ENCODE measurements at regions not wholly inside any gene's neighbourhood (a gene's known extent, or its start where the extent isn't known, plus 50 kb on each side); places are given as distances from the start of the nearest gene placed in this dataset.
A peak's percentile ranks its signal among the peaks of the same experiment; 100 is the strongest.

DNA sequence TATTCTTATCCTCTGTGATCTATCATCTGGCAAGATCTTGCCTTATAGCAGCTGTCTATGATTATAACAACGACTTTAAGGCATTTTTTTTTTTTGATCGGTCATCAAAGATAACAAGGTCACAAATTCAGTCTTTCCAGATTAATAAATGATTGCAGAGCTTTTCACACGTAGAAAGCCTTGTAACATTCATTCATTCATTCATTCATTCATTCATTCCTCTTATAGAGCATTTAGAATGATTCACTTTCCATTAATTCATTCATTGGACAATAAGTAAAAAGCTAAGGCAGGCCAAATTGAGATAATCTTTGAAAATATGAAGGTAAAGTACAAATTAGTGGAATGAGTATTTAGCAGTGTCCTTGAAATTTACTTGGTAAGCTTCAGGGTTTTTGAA lies 223.7 kb downstream of the NUP35 start:
- Mint-ChIP-seq H3K4me3 (no peak overlapping the region), H3K4me1 (no peaks in the 10 kb centered on the region), H3K27me3 (ENCODE audit: low read depth) (no peaks in the 10 kb centered on the region), H3K27ac (ENCODE audit: unreplicated experiment) (no peak overlapping the region), H3K36me3 (ENCODE audit: low read depth) (no peaks in the 10 kb centered on the region), H3K9me3 (no peaks in the 10 kb centered on the region)
- DNase-seq (ENCODE audit: low read depth, low spot score) = no peak
- TF ChIP-seq, protein P1, sequence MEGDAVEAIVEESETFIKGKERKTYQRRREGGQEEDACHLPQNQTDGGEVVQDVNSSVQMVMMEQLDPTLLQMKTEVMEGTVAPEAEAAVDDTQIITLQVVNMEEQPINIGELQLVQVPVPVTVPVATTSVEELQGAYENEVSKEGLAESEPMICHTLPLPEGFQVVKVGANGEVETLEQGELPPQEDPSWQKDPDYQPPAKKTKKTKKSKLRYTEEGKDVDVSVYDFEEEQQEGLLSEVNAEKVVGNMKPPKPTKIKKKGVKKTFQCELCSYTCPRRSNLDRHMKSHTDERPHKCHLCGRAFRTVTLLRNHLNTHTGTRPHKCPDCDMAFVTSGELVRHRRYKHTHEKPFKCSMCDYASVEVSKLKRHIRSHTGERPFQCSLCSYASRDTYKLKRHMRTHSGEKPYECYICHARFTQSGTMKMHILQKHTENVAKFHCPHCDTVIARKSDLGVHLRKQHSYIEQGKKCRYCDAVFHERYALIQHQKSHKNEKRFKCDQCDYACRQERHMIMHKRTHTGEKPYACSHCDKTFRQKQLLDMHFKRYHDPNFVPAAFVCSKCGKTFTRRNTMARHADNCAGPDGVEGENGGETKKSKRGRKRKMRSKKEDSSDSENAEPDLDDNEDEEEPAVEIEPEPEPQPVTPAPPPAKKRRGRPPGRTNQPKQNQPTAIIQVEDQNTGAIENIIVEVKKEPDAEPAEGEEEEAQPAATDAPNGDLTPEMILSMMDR (conservative IDR thresholded peaks at IDR 0.05) = no peak

DNA sequence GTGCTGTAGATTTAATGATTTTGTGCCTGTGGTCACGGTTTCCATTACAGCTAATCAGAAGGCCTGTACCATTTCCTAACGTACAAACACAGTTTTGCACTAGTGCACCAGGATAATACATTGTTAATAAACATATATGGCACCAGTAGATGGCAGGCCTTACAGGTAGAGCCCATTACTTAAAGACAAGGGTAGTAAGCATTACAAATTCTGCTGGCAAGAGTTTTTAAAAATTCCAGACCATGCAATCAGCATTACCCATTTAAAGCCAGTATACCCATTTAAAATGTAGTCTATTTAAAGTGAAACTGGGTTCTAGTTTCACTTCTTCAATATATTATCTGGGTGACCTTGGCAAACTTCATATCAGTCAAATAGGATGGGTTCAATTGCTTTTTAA lies 224.2 kb downstream of the NUP35 start:
- Mint-ChIP-seq H3K9me3 (no peaks in the 10 kb centered on the region), H3K27ac (ENCODE audit: unreplicated experiment) (no peak overlapping the region), H3K4me1 (no peaks in the 10 kb centered on the region), H3K27me3 (ENCODE audit: low read depth) (no peaks in the 10 kb centered on the region), H3K4me3 (no peak overlapping the region), H3K36me3 (ENCODE audit: low read depth) (no peaks in the 10 kb centered on the region)
- DNase-seq (ENCODE audit: low read depth, low spot score) = no peak
- TF ChIP-seq, protein P1 (conservative IDR thresholded peaks at IDR 0.05) = no peak

DNA sequence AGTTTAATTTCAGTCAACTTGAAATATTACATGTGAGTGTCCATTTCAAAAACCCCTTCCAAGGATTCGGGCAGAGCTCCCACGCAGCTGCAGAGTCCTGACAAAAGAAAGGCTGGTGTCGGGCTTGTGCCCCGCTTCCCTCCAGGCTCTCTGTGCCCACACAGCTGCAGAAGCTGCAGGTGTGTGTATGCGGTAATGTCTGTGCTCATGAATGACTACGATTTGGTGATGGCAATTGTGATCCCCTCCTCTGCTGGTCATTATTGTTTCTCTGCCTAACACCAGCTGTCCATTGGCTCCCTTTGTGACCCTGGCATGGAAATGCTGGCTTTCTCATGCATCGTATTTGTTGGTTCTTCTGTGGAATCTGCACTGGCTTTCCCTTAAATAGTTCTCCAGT lies 224.8 kb downstream of the NUP35 start:
- no peak for DNase-seq (ENCODE audit: low read depth, low spot score)
- H3K27ac Mint-ChIP-seq (ENCODE audit: unreplicated experiment) = no peak overlapping the region
- no peak overlapping the region for H3K4me3 Mint-ChIP-seq

DNA sequence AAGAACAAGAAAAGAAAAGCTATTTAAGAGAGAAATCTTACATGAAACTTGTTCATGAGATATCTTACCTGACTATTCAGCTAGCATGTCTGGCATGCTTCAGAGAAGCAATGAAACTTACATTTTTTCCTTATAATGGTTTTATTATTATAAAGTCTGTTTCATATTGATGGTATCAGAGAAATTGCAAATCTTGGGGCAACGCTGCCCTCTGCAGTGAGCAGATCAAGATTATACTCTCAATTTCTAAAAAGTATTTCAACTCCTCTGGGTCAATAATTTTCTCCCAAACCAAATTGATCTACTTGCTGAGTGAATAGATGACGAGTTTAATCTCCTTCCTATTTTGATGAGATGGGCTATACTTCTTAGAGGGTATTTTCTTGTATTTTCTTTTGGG lies 235.6 kb downstream of the NUP35 start:
- H3K4me3 Mint-ChIP-seq = no peak overlapping the region
- TF ChIP-seq, protein P1 (conservative IDR thresholded peaks at IDR 0.05) = peak; percentile 12

More for the DNA sequence above, 224.8 kb downstream of the NUP35 start:
- H3K4me1 Mint-ChIP-seq = no peaks in the 10 kb centered on the region
- no peaks in the 10 kb centered on the region for H3K27me3 Mint-ChIP-seq (ENCODE audit: low read depth)
- H3K36me3 Mint-ChIP-seq (ENCODE audit: low read depth) = no peaks in the 10 kb centered on the region
- H3K9me3 Mint-ChIP-seq = no peaks in the 10 kb centered on the region
- TF ChIP-seq, protein P1 (conservative IDR thresholded peaks at IDR 0.05) = no peak

DNA sequence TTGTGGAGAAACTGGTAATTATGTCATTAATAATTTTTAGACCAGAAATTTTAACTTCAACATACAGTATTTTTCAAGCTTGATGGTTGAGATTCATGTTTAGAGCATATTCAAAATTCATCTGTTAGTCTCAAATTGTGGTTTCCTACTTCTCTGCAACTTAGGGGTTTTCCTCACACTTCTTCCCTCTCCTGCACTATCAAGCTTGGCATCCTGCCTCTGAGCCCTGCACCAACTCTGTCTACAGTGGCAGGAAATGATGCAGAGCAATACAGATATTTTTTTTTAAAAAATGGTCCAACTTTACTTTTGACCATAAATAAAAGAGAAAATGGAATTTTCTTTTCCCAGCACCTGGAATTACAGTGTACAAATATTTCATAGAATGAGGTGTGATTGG lies 247.3 kb downstream of the NUP35 start:
- Mint-ChIP-seq H3K4me1 (no peaks in the 10 kb centered on the region), H3K27me3 (ENCODE audit: low read depth) (no peaks in the 10 kb centered on the region), H3K9me3 (no peaks in the 10 kb centered on the region), H3K27ac (ENCODE audit: unreplicated experiment) (no peak overlapping the region), H3K36me3 (ENCODE audit: low read depth) (no peaks in the 10 kb centered on the region), H3K4me3 (no peak overlapping the region)
- TF ChIP-seq, protein P1 (conservative IDR thresholded peaks at IDR 0.05) = no peak
- DNase-seq (ENCODE audit: low read depth, low spot score) = no peak

More for the DNA sequence above, 235.6 kb downstream of the NUP35 start:
- no peaks in the 10 kb centered on the region for H3K9me3 Mint-ChIP-seq
- H3K4me1 Mint-ChIP-seq = no peaks in the 10 kb centered on the region
- no peak overlapping the region for H3K27ac Mint-ChIP-seq (ENCODE audit: unreplicated experiment)
- H3K27me3 Mint-ChIP-seq (ENCODE audit: low read depth) = no peaks in the 10 kb centered on the region
- no peak for DNase-seq (ENCODE audit: low read depth, low spot score)
- no peaks in the 10 kb centered on the region for H3K36me3 Mint-ChIP-seq (ENCODE audit: low read depth)

DNA sequence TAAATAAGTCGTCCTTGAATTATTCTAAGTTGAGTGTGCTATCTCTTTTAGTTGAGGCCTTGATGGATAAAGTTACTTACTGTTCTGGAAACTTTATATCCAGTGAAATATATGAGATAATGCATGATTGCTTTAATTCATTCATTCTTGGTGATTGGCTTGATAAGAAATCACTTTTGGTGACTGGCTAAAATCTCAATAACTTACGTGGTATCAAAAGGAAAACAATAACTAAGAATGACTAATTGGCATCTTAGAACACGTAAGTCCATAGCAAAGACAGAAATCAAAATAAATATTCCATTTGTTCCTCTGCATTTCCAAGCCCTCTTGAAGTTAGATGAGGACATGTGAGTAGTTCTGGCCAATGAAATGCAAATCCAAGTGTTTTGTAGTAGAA lies 251.6 kb downstream of the NUP35 start:
- Mint-ChIP-seq H3K27me3 (ENCODE audit: low read depth) (no peaks in the 10 kb centered on the region), H3K36me3 (ENCODE audit: low read depth) (no peaks in the 10 kb centered on the region), H3K4me1 (no peaks in the 10 kb centered on the region), H3K4me3 (no peak overlapping the region), H3K9me3 (no peaks in the 10 kb centered on the region), H3K27ac (ENCODE audit: unreplicated experiment) (no peak overlapping the region)
- TF ChIP-seq, protein P1 (conservative IDR thresholded peaks at IDR 0.05) = no peak
- no peak for DNase-seq (ENCODE audit: low read depth, low spot score)

Measured in neural crest cell (in vitro differentiated cells).